ENCODE measurements at regions not wholly inside any gene's neighbourhood (a gene's known extent, or its start where the extent isn't known, plus 50 kb on each side); places are given as distances from the start of the nearest gene placed in this dataset.
"Not testable (repeated sequence)": the region's sequence is repeated elsewhere in the genome, so short reads cannot be mapped to it uniquely, and the experiment has no call there.

- H3K4me3 ChIP-seq (ENCODE audit: low read depth, low read length); DNase-seq (ENCODE audit: low read depth): not testable (repeated sequence)
Measured at GRCh38 chr13:34181256-34181655, 363.3 kb downstream of the RFC3 start.

DNA sequence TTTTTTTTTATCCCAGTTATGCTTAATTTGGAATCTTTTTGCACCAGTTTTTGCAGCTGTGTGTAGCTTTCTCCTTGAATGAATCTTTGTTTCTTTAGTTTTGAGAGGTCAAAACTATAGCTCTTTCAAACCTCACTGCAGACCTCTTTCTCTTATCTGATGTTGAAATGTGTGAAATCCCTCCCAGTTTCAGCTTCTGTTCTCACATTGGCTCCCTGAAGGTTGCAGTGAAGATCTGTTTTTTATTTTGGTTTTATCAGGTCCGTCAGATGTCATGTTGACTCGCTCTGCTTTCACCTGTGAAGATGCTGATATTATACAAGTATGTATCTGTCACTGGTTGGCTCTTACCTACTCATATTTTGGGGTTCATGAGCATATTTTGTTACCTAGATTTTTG, 372.0 kb downstream of the RFC3 start:
- no peak for DNase-seq (ENCODE audit: low read depth)
- no peak overlapping the region for H3K4me3 ChIP-seq (ENCODE audit: low read depth, low read length)

DNA sequence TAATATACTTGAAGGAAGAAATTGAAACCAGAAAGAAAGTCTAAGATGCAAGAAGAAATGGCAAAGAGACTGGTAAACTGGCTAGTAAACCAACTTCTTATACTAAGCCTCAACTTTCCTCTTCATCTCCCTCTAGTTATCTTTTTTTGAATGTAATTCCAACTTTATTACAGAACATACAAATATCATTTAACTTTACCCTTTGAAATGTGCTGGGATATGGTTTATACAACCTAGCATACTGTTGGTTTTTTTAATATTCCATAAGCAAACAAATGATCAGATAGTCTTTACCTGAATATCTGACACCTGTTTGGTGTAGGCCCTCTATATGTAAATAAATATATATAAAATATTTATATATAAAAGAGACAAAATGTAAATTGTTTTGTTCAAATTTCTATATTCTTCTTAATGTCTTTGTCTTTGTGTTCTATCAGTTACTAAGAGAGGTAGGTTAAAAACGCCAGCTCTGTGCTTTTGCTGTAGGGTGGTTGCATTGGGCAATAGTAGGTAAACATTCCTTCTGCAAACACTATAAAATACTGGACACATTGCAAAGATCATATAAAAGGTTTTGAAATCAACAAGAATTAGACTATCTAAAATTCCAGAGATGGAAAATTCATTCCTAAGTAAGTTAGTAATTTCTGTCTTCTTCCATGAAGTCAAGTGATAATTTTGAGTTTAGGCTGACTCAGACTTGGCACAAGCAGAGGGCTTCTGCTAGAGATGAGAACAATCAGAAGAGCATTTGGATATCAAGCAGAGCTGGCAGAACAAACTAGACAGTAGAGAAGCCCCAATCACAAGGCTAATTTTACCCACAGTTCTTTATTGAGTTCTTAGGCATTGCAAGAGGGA, 383.3 kb downstream of the RFC3 start:
- H3K4me3 ChIP-seq (ENCODE audit: low read depth, low read length) = no peak overlapping the region
- DNase-seq (ENCODE audit: low read depth) = peak; percentile 44

DNA sequence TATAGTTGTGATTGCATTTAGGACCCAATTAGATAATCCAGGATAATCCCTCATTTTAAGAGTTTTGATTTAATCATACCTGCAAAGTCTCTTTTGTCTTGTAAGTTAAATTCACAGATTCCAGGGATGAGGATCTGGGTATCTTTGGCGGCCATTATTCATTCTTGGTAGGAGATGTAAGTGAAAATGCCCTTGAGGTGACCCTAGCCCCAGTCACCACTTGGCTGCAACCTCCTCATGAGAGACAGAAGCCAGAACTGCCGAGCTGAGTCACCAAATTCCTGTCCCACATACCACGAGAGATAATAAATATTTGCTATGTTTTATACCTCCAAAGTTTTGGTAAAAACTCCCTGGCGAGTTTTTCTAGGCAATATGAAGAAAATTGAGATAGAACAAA, 389.4 kb downstream of the RFC3 start:
- H3K4me3 ChIP-seq (ENCODE audit: low read depth, low read length) = no peak overlapping the region
- peak; percentile 47 for DNase-seq (ENCODE audit: low read depth)

GRCh38 chr13:34207872-34208271, 389.9 kb downstream of the RFC3 start:
- DNase-seq (ENCODE audit: low read depth) = peak; percentile 8
- no peak overlapping the region for H3K4me3 ChIP-seq (ENCODE audit: low read depth, low read length)

GRCh38 chr13:34208336-34208735, 390.4 kb downstream of the RFC3 start:
- peak; percentile 7 for DNase-seq (ENCODE audit: low read depth)
- no peak overlapping the region for H3K4me3 ChIP-seq (ENCODE audit: low read depth, low read length)

- H3K4me3 ChIP-seq (ENCODE audit: low read depth, low read length) = no peak overlapping the region
- no peak for DNase-seq (ENCODE audit: low read depth)
Measured at GRCh38 chr13:34210341-34210740, 392.4 kb downstream of the RFC3 start.

- no peak for DNase-seq (ENCODE audit: low read depth)
Measured at GRCh38 chr13:34214686-34215085, 396.7 kb downstream of the RFC3 start.

DNA sequence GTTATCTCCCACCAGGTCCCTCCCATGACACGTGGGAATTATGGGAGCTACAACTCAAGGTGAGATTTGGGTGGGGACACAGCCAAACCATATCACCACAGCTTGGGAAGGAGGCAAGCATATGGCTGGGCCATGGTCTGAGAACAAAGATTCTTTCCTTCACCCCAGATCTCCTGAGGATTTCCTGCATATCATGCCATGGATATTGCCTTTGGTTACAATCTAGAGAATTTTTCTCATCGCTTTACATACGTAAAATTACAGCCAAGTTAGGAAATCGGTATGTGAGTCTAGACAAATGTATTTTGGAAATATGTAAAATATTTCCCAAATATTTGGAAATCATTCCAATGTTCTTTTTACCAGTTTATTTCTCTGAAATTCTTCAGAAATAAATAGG, 398.3 kb downstream of the RFC3 start:
- no peak for DNase-seq (ENCODE audit: low read depth)

More at GRCh38 chr13:34214686-34215085, 396.7 kb downstream of the RFC3 start:
- no peak overlapping the region for H3K4me3 ChIP-seq (ENCODE audit: low read depth, low read length)

GRCh38 chr13:34217343-34218025, 399.5 kb downstream of the RFC3 start:
- H3K4me3 ChIP-seq (ENCODE audit: low read depth, low read length) = no peak overlapping the region
- no peak for DNase-seq (ENCODE audit: low read depth)

More for the DNA sequence above, 398.3 kb downstream of the RFC3 start:
- no peak overlapping the region for H3K4me3 ChIP-seq (ENCODE audit: low read depth, low read length)

DNA sequence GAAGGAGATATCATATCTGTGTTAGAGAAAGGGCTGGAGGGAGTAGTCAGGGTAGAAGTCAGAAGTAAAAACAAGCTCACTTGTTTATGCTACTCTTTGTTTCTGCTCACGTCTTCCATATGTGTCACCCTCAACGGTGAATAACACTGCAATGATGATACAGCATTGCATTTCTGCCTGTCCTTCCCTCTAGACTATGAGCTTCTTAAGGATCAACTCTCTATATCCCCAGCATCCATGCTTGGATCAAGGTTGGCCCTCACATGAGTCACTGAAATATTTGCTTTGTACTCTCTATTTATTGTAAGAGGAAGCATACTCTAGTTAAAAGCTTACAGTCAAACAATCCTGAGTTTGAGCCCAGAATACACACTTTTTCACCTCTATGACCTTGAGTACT, 406.0 kb downstream of the RFC3 start:
- H3K4me3 ChIP-seq (ENCODE audit: low read depth, low read length) = no peak overlapping the region
- DNase-seq (ENCODE audit: low read depth) = no peak

DNA sequence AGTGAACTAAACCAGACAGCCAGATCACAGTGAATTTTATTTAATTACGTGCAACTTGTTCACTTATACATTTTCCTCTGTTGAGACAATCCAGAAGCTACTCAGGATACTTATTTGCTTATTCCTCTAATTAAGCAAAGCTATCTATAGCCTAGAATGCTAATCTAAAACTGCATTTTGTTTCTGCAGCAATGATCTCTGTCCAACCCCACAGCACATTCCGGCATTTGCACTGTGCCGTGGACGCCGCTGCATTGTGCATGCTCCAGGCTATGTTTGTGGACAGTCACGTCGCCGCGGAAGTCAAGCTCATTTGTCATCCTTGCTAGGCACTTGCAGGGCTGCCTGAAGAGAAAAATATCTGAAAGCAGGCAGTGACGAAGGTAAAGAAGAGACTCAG, 406.9 kb downstream of the RFC3 start:
- no peak for DNase-seq (ENCODE audit: low read depth)
- H3K4me3 ChIP-seq (ENCODE audit: low read depth, low read length) = no peak overlapping the region

GRCh38 chr13:34230271-34230670, 412.3 kb downstream of the RFC3 start:
- DNase-seq (ENCODE audit: low read depth) = no peak
- no peak overlapping the region for H3K4me3 ChIP-seq (ENCODE audit: low read depth, low read length)

DNA sequence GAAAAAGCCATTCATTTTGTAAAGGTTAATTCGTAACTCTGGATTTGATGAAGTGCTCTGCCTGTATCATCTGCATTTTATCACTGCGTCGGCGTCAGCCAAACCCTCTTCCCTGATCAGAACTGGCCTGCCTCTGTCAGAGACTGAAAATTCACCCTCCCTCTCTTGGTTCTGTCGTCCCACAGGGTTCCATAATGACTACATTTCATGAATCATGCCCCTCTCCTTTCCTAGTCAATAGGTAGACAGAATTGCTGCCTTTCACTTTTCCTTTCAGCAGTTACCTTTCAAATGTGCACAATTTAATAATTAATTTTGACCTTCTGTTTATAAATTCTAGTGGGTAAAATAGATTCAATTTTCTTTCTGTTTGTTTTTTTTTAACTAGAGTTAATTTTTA, 423.4 kb downstream of the RFC3 start:
- no peak for DNase-seq (ENCODE audit: low read depth)
- no peak overlapping the region for H3K4me3 ChIP-seq (ENCODE audit: low read depth, low read length)

GRCh38 chr13:34243403-34243802, 425.5 kb downstream of the RFC3 start:
- DNase-seq (ENCODE audit: low read depth) = no peak
- no peak overlapping the region for H3K4me3 ChIP-seq (ENCODE audit: low read depth, low read length)

DNA sequence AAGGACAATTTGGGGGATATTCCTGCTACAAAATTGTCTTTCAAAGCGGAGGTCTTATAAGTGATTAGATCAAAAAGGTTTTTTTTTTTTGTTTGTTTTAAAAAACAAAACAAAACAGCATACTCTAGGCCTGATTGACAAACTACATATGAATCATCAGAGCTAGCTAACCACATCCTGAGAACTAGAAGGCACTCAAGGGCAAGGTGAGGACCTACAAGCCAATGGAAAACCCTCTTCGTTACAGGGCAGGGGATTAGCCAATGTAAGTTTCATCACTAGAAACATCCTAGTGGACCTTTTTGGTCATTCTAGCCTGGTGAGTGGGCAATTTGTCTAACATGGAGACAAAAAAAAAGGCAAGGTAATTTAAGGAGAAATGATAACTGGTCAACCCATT, 428.6 kb downstream of the RFC3 start:
- no peak overlapping the region for H3K4me3 ChIP-seq (ENCODE audit: low read depth, low read length)
- DNase-seq (ENCODE audit: low read depth) = peak; percentile 5

GRCh38 chr13:34247596-34247995, 429.6 kb downstream of the RFC3 start:
- no peak for DNase-seq (ENCODE audit: low read depth)
- H3K4me3 ChIP-seq (ENCODE audit: low read depth, low read length) = no peak overlapping the region

DNA sequence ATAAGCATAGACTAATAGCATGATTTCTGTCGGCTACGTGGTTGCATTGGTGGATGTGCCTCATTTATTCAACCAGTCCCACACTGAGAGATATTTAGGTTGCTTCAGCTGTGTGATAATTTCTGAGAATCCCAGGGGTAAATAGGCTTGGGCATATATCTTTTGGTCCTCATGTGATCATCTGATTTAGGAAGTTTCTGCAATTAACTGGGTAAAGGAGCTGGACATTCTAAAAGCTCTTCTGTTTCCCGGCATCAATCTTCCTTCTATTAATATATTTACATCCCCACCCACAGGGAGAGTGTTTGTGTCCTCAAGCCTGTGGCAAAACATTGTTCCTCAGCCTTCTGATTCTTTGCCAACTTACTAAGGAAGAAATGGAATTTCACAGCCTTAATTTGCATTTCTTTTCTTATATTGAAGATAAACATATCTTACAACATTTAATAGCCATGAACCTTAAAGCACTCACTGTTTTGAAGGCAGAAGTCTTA, 431.6 kb downstream of the RFC3 start:
- no peak for DNase-seq (ENCODE audit: low read depth)
- no peak overlapping the region for H3K4me3 ChIP-seq (ENCODE audit: low read depth, low read length)

DNA sequence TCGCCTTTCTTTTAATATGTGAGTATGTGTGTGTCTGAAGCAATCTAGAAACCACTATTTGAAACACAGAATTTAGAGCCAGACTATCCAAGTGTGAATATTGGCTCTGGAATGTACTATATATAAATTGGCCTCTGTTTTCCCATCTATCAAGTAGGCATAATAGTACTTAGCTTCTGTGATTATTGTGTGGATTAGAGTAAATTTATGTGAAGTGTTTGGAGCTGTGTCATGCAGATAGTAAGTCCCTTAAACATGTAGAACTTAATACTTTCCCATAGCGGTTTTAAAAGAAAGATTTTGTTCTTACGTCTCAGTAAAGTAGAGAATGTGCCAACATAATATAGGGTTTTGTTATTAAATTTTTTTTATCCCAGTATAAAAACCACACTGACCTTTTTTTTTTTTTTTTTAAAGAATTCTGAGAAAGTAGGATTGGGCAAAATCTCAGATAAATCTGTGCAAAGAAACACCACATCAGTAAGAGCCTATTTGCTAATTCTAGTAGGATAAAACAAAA, 432.3 kb downstream of the RFC3 start:
- no peak for DNase-seq (ENCODE audit: low read depth)
- no peak overlapping the region for H3K4me3 ChIP-seq (ENCODE audit: low read depth, low read length)

- DNase-seq (ENCODE audit: low read depth) = no peak
- H3K4me3 ChIP-seq (ENCODE audit: low read depth, low read length) = no peak overlapping the region
Measured at GRCh38 chr13:34254366-34254765, 436.4 kb downstream of the RFC3 start.
